ENCODE measurements at regions not wholly inside any gene's neighbourhood (a gene's known extent, or its start where the extent isn't known, plus 50 kb on each side); places are given as distances from the start of the nearest gene placed in this dataset.

GRCh38 chr12:45549337-45549902, 180.1 kb upstream of the ARID2 start:
- no peak for DNase-seq (ENCODE audit: low spot score)

GRCh38 chr12:45553204-45553603, 176.3 kb upstream of the ARID2 start:
- DNase-seq (ENCODE audit: low spot score), result no peak

- no peak for DNase-seq (ENCODE audit: low spot score)
Measured at GRCh38 chr12:45557016-45557415, 172.5 kb upstream of the ARID2 start.

- DNase-seq (ENCODE audit: low spot score), result no peak
Measured at GRCh38 chr12:45558353-45558752, 171.2 kb upstream of the ARID2 start.

GRCh38 chr12:45559537-45559936, 170.0 kb upstream of the ARID2 start:
- no peak for DNase-seq (ENCODE audit: low spot score)

GRCh38 chr12:45560689-45561088, 168.8 kb upstream of the ARID2 start:
- DNase-seq (ENCODE audit: low spot score), result no peak

- no peak for DNase-seq (ENCODE audit: low spot score)
Measured at GRCh38 chr12:45561488-45561887, 168.0 kb upstream of the ARID2 start.

GRCh38 chr12:45565590-45565989, 163.9 kb upstream of the ARID2 start:
- DNase-seq (ENCODE audit: low spot score), result no peak

GRCh38 chr12:45566257-45566656, 163.2 kb upstream of the ARID2 start:
- no peak for DNase-seq (ENCODE audit: low spot score)

GRCh38 chr12:45568808-45569207, 160.7 kb upstream of the ARID2 start:
- no peak for DNase-seq (ENCODE audit: low spot score)

- DNase-seq (ENCODE audit: low spot score), result no peak
Measured at GRCh38 chr12:45570501-45570900, 159.0 kb upstream of the ARID2 start.

- DNase-seq (ENCODE audit: low spot score), result no peak
Measured at GRCh38 chr12:45572114-45572513, 157.4 kb upstream of the ARID2 start.

GRCh38 chr12:45575417-45575816, 154.1 kb upstream of the ARID2 start:
- no peak for DNase-seq (ENCODE audit: low spot score)

- DNase-seq (ENCODE audit: low spot score), result no peak
Measured at GRCh38 chr12:45575823-45576475, 153.6 kb upstream of the ARID2 start.

- DNase-seq (ENCODE audit: low spot score), result no peak
Measured at GRCh38 chr12:45577844-45578399, 151.6 kb upstream of the ARID2 start.

- DNase-seq (ENCODE audit: low spot score), result no peak
Measured at GRCh38 chr12:45580356-45580969, 149.0 kb upstream of the ARID2 start.

GRCh38 chr12:45581112-45581511, 148.4 kb upstream of the ARID2 start:
- no peak for DNase-seq (ENCODE audit: low spot score)

- DNase-seq (ENCODE audit: low spot score), result no peak
Measured at GRCh38 chr12:45582536-45582935, 147.0 kb upstream of the ARID2 start.

- no peak for DNase-seq (ENCODE audit: low spot score)
Measured at GRCh38 chr12:45582986-45583659, 146.4 kb upstream of the ARID2 start.

- DNase-seq (ENCODE audit: low spot score), result no peak
Measured at GRCh38 chr12:45584336-45584735, 145.2 kb upstream of the ARID2 start.

- DNase-seq (ENCODE audit: low spot score), result no peak
Measured at GRCh38 chr12:45585522-45586230, 143.8 kb upstream of the ARID2 start.

GRCh38 chr12:45586486-45586885, 143.0 kb upstream of the ARID2 start:
- no peak for DNase-seq (ENCODE audit: low spot score)
